WTC11 (cell line): ENCODE measurements at regions not wholly inside any gene's neighbourhood (a gene's known extent, or its start where the extent isn't known, plus 50 kb on each side); places are given as distances from the start of the nearest gene placed in this dataset.

Source experiments
- ATAC-seq: fragments of 200-7000 bp; cut with Tn5 transposase; 2 replicates; pipeline ENCODE4 v1.10.0; 2021; ENCODE audit warnings: mild to moderate bottlenecking, moderate library complexity
- CTCF ChIA-PET: fragments of 300-600 bp; sonication (Branson Sonifier 250); formaldehyde crosslinking; loops from one replicate; lab custom pipeline; 2021; ENCODE audit warnings: antibody characterized with exemption; lab: Charles Lee
- POLR2A ChIA-PET: fragments of 350-600 bp; sonication (Branson Sonifier 250); formaldehyde crosslinking; loops from one replicate; lab custom pipeline; 2021; ENCODE audit warnings: antibody characterized with exemption; lab: Charles Lee
- DNase-seq: peaks from one replicate; pipeline ENCODE4 v3.0.0; 2021; ENCODE audit warnings: low spot score
- H3K27ac Mint-ChIP-seq: 2 replicates; pipeline ENCODE4 v1.8.0; 2021; ENCODE audit warnings: mixed read lengths
- H3K27me3 Mint-ChIP-seq: 2 replicates; pipeline ENCODE4 v1.8.0; 2021; ENCODE audit warnings: low read depth, mild to moderate bottlenecking, moderate library complexity, mixed read lengths
- H3K36me3 Mint-ChIP-seq: 2 replicates; pipeline ENCODE4 v1.8.0; 2021; ENCODE audit warnings: mixed read lengths
- H3K4me1 Mint-ChIP-seq: 2 replicates; pipeline ENCODE4 v1.8.0; 2022; ENCODE audit warnings: mixed read lengths
- H3K4me3 Mint-ChIP-seq: 2 replicates; pipeline ENCODE4 v1.8.0; 2021; ENCODE audit warnings: mild to moderate bottlenecking, moderate library complexity, mixed read lengths
- H3K9me3 Mint-ChIP-seq: 2 replicates; pipeline ENCODE4 v1.8.0; 2021; ENCODE audit warnings: mixed read lengths
- CREB1 ChIP-seq: sonication (generic); formaldehyde crosslinking; IDR thresholded peaks from 2 replicates; pipeline ENCODE4 v1.8.0; 2023; ENCODE audit warnings: mild to moderate bottlenecking, missing genetic modification reagents
- CREM ChIP-seq: sonication (generic); formaldehyde crosslinking; IDR thresholded peaks from 2 replicates; pipeline ENCODE4 v1.8.1; 2022; ENCODE audit warnings: mild to moderate bottlenecking, missing genetic modification reagents, moderate library complexity
- JAZF1 ChIP-seq: fragments of 250-450 bp; sonication (Bioruptor Pico); IDR thresholded peaks from 2 replicates; pipeline ENCODE4 v1.9.0; 2021; ENCODE audit warnings: moderate library complexity, mild to moderate bottlenecking, inconsistent platforms
- NFE2L1 ChIP-seq: sonication (generic); formaldehyde crosslinking; IDR thresholded peaks from 2 replicates; pipeline ENCODE4 v1.8.1; 2023; ENCODE audit warnings: missing genetic modification reagents
- OVOL2 ChIP-seq: fragments of 250-450 bp; sonication (Bioruptor Pico); IDR thresholded peaks from 2 replicates; pipeline ENCODE4 v1.9.0; 2021; ENCODE audit warnings: mild to moderate bottlenecking, borderline replicate concordance
- PRRX2 ChIP-seq: fragments of 250-450 bp; sonication (Bioruptor Pico); IDR thresholded peaks from 2 replicates; pipeline ENCODE4 v1.8.0; 2021; ENCODE audit warnings: mild to moderate bottlenecking
- RELA ChIP-seq: sonication (generic); formaldehyde crosslinking; IDR thresholded peaks from 2 replicates; pipeline ENCODE4 v1.8.1; 2022; ENCODE audit warnings: missing genetic modification reagents, mild to moderate bottlenecking, borderline replicate concordance
- TEAD4 ChIP-seq: sonication (generic); formaldehyde crosslinking; IDR thresholded peaks from 2 replicates; pipeline ENCODE4 v1.8.0; 2022; ENCODE audit warnings: mild to moderate bottlenecking, missing genetic modification reagents
- ZNF232 ChIP-seq: sonication (generic); formaldehyde crosslinking; IDR thresholded peaks from 2 replicates; pipeline ENCODE4 v1.8.0; 2022; ENCODE audit warnings: mild to moderate bottlenecking, missing genetic modification reagents
- TF ChIP-seq, protein P1 (sequence below): fragments of 250-450 bp; sonication (Bioruptor Pico); conservative IDR thresholded peaks from 2 replicates; pipeline ENCODE4 v1.9.0; 2021; ENCODE audit warnings: mild to moderate bottlenecking
- TF ChIP-seq, protein P2 (sequence below): fragments of 250-450 bp; sonication (Bioruptor Pico); IDR thresholded peaks from 2 replicates; pipeline ENCODE4 v1.9.0; 2021; ENCODE audit warnings: moderate library complexity, mild to moderate bottlenecking, inconsistent platforms, borderline replicate concordance
- TF ChIP-seq, protein P3 (sequence below): sonication (generic); formaldehyde crosslinking; IDR thresholded peaks from 2 replicates; pipeline ENCODE4 v1.8.0; 2022; ENCODE audit warnings: mild to moderate bottlenecking, missing genetic modification reagents
- TF ChIP-seq, protein P4 (sequence below): sonication (generic); formaldehyde crosslinking; IDR thresholded peaks from 2 replicates; pipeline ENCODE4 v1.8.0; 2023; ENCODE audit warnings: mild to moderate bottlenecking, missing genetic modification reagents
- TF ChIP-seq, protein P5 (sequence below): sonication (generic); formaldehyde crosslinking; IDR thresholded peaks from 2 replicates; pipeline ENCODE4 v1.8.1; 2023; ENCODE audit warnings: mild to moderate bottlenecking, missing genetic modification reagents, moderate library complexity
- TF ChIP-seq, protein P6 (sequence below): sonication (generic); formaldehyde crosslinking; IDR thresholded peaks from 2 replicates; pipeline ENCODE4 v1.8.1; 2023; ENCODE audit warnings: mild to moderate bottlenecking, missing genetic modification reagents
- TF ChIP-seq, protein P7 (sequence below): sonication (generic); formaldehyde crosslinking; IDR thresholded peaks from 2 replicates; pipeline ENCODE4 v1.8.1; 2022; ENCODE audit warnings: low read depth, missing genetic modification reagents, borderline replicate concordance
- TF ChIP-seq, protein P8 (sequence below): fragments of 250-450 bp; sonication (Bioruptor Pico); IDR thresholded peaks from 2 replicates; pipeline ENCODE4 v2.1.2; 2022; ENCODE audit warnings: mild to moderate bottlenecking, moderate library complexity

DNA sequence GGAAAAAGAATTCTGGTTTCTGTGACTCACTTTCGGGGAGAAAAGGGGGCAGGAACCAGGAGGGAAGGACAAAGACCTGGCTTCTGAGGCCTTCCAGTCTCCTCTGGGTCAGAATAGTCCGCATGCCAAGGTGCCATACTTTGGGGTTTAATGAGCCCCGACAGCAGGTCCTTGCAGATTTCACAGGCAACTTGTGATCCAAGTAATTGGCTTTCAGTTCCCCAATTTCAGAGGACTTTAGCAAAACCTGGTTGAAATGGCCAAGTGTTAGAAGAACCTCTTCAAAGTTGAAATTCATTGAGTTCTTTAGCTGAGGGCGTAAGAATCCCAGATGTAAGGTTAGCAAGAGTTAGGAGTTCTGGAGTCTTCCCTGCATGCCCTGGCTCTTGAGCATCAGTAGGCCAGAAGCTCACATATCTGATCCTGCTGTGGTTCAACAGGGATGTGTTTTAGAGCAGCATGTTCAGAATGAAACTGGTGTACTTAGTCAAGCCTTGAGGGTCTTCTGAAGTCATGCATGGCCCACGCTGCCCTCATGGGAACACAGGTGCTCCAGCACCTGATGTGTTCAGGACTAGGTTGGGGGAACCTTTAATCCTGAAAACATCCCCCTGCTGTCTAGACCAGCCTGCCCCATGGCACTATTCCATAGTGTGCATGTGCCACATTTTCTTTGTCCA, 143.0 kb downstream of the NUP35 start (continued):
- TF ChIP-seq, protein P1, sequence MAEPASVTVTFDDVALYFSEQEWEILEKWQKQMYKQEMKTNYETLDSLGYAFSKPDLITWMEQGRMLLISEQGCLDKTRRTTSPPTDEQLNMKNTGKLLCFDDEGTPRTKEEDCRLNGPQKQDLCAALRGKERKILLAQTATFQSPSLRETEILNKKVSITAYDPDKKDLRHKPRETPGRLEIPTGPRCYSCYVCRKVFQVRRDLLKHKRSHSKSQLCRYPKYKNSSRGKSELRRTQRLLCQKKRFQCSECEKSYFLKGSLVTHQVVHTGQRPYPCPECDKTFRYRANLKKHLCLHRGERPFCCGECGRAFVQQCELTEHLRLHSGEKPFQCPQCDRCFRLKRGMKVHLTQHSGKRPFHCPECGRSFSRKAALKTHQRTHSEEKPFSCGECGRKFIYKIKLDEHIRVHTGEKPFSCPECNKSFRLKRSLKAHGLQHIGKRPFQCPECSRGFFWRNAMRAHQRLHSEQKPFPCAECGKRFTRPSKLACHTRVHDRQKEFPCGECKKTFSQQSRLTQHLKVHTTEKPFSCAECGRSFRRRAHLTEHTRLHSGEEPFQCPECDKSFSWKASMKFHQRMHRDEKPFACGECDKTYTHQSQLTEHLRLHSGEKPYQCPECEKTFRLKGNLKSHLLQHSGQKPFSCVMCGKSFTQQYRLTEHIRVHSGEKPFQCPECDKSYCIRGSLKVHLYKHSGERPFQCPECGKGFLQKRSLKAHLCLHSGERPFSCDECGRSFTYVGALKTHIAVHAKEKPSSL (CRISPR knock-in tag): no peak
- no peak for TF ChIP-seq CREM
- no peak for TF ChIP-seq PRRX2 (CRISPR knock-in tag)
- TF ChIP-seq, protein P2, sequence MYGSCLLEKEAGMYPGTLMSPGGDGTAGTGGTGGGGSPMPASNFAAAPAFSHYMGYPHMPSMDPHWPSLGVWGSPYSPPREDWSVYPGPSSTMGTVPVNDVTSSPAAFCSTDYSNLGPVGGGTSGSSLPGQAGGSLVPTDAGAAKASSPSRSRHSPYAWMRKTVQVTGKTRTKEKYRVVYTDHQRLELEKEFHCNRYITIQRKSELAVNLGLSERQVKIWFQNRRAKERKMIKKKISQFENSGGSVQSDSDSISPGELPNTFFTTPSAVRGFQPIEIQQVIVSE (CRISPR knock-in tag): no peak
- TF ChIP-seq, protein P3, sequence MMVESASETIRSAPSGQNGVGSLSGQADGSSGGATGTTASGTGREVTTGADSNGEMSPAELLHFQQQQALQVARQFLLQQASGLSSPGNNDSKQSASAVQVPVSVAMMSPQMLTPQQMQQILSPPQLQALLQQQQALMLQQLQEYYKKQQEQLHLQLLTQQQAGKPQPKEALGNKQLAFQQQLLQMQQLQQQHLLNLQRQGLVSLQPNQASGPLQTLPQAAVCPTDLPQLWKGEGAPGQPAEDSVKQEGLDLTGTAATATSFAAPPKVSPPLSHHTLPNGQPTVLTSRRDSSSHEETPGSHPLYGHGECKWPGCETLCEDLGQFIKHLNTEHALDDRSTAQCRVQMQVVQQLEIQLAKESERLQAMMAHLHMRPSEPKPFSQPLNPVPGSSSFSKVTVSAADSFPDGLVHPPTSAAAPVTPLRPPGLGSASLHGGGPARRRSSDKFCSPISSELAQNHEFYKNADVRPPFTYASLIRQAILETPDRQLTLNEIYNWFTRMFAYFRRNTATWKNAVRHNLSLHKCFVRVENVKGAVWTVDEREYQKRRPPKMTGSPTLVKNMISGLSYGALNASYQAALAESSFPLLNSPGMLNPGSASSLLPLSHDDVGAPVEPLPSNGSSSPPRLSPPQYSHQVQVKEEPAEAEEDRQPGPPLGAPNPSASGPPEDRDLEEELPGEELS (CRISPR knock-in tag): no peak
- no peak for TF ChIP-seq NFE2L1
- TF ChIP-seq, all 79 proteins: peak for 0

DNA sequence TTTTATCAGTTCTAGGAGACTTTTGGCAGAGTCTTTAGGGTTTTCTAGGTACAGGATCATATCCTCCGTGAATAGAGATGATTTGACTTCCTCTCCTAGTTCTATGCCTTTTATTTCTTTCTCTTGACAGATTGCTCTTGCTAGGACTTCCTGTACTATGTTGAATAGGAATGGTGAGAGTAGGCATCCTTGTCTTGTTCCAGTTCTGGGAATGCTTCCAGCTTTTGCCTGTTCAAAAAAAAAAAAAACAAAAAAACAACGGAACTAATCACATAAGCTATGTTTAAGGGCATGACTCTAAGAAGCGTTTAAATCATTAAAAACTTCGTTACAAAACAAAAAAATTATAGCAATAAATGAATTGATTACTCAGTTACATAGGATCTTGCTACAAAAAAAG, 145.7 kb downstream of the NUP35 start:
- POLR2A ChIA-PET: no interaction called here
- Mint-ChIP-seq H3K4me3 (no peak overlapping the region), H3K4me1 (no peaks in the 10 kb centered on the region), H3K36me3 (0 out of 2 replicates have a peak, but pooled peaks cover 2% of the 10 kb centered on the region), H3K9me3 (peaks cover 31% of the 10 kb centered on the region), H3K27me3 (no peaks in the 10 kb centered on the region), H3K27ac (no peak overlapping the region)
- CTCF ChIA-PET: no interaction called here
- ATAC-seq (no peak), DNase-seq (no peak)
- TF ChIP-seq, protein P4, sequence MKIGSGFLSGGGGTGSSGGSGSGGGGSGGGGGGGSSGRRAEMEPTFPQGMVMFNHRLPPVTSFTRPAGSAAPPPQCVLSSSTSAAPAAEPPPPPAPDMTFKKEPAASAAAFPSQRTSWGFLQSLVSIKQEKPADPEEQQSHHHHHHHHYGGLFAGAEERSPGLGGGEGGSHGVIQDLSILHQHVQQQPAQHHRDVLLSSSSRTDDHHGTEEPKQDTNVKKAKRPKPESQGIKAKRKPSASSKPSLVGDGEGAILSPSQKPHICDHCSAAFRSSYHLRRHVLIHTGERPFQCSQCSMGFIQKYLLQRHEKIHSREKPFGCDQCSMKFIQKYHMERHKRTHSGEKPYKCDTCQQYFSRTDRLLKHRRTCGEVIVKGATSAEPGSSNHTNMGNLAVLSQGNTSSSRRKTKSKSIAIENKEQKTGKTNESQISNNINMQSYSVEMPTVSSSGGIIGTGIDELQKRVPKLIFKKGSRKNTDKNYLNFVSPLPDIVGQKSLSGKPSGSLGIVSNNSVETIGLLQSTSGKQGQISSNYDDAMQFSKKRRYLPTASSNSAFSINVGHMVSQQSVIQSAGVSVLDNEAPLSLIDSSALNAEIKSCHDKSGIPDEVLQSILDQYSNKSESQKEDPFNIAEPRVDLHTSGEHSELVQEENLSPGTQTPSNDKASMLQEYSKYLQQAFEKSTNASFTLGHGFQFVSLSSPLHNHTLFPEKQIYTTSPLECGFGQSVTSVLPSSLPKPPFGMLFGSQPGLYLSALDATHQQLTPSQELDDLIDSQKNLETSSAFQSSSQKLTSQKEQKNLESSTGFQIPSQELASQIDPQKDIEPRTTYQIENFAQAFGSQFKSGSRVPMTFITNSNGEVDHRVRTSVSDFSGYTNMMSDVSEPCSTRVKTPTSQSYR (CRISPR knock-in tag): no peak
- TF ChIP-seq OVOL2 (CRISPR knock-in tag): no peak
- no peak for TF ChIP-seq RELA
- TF ChIP-seq, protein P5, sequence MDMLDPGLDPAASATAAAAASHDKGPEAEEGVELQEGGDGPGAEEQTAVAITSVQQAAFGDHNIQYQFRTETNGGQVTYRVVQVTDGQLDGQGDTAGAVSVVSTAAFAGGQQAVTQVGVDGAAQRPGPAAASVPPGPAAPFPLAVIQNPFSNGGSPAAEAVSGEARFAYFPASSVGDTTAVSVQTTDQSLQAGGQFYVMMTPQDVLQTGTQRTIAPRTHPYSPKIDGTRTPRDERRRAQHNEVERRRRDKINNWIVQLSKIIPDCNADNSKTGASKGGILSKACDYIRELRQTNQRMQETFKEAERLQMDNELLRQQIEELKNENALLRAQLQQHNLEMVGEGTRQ: no peak
- no peak for TF ChIP-seq ZNF232 (CRISPR knock-in tag)
- TF ChIP-seq, protein P6, sequence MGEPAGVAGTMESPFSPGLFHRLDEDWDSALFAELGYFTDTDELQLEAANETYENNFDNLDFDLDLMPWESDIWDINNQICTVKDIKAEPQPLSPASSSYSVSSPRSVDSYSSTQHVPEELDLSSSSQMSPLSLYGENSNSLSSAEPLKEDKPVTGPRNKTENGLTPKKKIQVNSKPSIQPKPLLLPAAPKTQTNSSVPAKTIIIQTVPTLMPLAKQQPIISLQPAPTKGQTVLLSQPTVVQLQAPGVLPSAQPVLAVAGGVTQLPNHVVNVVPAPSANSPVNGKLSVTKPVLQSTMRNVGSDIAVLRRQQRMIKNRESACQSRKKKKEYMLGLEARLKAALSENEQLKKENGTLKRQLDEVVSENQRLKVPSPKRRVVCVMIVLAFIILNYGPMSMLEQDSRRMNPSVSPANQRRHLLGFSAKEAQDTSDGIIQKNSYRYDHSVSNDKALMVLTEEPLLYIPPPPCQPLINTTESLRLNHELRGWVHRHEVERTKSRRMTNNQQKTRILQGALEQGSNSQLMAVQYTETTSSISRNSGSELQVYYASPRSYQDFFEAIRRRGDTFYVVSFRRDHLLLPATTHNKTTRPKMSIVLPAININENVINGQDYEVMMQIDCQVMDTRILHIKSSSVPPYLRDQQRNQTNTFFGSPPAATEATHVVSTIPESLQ (CRISPR knock-in tag): no peak
- TF ChIP-seq, protein P7, sequence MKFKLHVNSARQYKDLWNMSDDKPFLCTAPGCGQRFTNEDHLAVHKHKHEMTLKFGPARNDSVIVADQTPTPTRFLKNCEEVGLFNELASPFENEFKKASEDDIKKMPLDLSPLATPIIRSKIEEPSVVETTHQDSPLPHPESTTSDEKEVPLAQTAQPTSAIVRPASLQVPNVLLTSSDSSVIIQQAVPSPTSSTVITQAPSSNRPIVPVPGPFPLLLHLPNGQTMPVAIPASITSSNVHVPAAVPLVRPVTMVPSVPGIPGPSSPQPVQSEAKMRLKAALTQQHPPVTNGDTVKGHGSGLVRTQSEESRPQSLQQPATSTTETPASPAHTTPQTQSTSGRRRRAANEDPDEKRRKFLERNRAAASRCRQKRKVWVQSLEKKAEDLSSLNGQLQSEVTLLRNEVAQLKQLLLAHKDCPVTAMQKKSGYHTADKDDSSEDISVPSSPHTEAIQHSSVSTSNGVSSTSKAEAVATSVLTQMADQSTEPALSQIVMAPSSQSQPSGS (CRISPR knock-in tag): no peak
- TF ChIP-seq TEAD4 (CRISPR knock-in tag): no peak
- TF ChIP-seq, protein P8, sequence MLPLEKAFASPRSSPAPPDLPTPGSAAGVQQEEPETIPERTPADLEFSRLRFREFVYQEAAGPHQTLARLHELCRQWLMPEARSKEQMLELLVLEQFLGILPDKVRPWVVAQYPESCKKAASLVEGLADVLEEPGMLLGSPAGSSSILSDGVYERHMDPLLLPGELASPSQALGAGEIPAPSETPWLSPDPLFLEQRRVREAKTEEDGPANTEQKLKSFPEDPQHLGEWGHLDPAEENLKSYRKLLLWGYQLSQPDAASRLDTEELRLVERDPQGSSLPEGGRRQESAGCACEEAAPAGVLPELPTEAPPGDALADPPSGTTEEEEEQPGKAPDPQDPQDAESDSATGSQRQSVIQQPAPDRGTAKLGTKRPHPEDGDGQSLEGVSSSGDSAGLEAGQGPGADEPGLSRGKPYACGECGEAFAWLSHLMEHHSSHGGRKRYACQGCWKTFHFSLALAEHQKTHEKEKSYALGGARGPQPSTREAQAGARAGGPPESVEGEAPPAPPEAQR (CRISPR knock-in tag): no peak
- no peak for TF ChIP-seq CREB1 (CRISPR knock-in tag)
- no peak for TF ChIP-seq JAZF1 (CRISPR knock-in tag)
